NT2/D1 (cell line): ENCODE measurements at regions not wholly inside any gene's neighbourhood (a gene's known extent, or its start where the extent isn't known, plus 50 kb on each side); places are given as distances from the start of the nearest gene placed in this dataset.
A peak's percentile ranks its signal among the peaks of the same experiment; 100 is the strongest.

ENCODE experiments used
- DNase-seq: peaks from one replicate; pipeline ENCODE4 v3.0.0-alpha.2; 2011; ENCODE audit warnings: low read depth, low spot score
- H3K27me3 ChIP-seq: 2 replicates; pipeline ENCODE4 v1.6.0; 2011; ENCODE audit warnings: mild to moderate bottlenecking; ENCODE audit not compliant: insufficient read length, insufficient read depth
- H3K36me3 ChIP-seq: 2 replicates; pipeline ENCODE4 v1.6.1; 2011; ENCODE audit warnings: mild to moderate bottlenecking, low read length, mixed read lengths; ENCODE audit not compliant: insufficient read depth, insufficient read length
- H3K4me1 ChIP-seq: 2 replicates; pipeline ENCODE4 v1.5.1; 2011; ENCODE audit not compliant: insufficient read depth, insufficient read length
- H3K4me3 ChIP-seq: 2 replicates; pipeline ENCODE4 v1.5.1; 2011; ENCODE audit warnings: low read depth; ENCODE audit not compliant: insufficient read length
- H3K9ac ChIP-seq: 2 replicates; pipeline ENCODE4 v1.6.0; 2011; ENCODE audit warnings: low read depth; ENCODE audit not compliant: insufficient read length
- H3K9me3 ChIP-seq: 2 replicates; pipeline ENCODE4 v1.5.1; 2011; ENCODE audit warnings: mild to moderate bottlenecking, low read length; ENCODE audit not compliant: insufficient read depth
- SUZ12 ChIP-seq: IDR thresholded peaks from 2 replicates; pipeline ENCODE4 v1.6.1; 2011; ENCODE audit not compliant: insufficient read length, insufficient read depth; ENCODE audit errors: extremely low read depth
- YY1 ChIP-seq: IDR thresholded peaks from 2 replicates; pipeline ENCODE4 v1.6.1; 2011; ENCODE audit not compliant: insufficient read length, insufficient read depth
- ZNF274 ChIP-seq: IDR thresholded peaks from 2 replicates; pipeline ENCODE4 v1.6.1; 2011; ENCODE audit warnings: mild to moderate bottlenecking, low read depth, low read length

DNA sequence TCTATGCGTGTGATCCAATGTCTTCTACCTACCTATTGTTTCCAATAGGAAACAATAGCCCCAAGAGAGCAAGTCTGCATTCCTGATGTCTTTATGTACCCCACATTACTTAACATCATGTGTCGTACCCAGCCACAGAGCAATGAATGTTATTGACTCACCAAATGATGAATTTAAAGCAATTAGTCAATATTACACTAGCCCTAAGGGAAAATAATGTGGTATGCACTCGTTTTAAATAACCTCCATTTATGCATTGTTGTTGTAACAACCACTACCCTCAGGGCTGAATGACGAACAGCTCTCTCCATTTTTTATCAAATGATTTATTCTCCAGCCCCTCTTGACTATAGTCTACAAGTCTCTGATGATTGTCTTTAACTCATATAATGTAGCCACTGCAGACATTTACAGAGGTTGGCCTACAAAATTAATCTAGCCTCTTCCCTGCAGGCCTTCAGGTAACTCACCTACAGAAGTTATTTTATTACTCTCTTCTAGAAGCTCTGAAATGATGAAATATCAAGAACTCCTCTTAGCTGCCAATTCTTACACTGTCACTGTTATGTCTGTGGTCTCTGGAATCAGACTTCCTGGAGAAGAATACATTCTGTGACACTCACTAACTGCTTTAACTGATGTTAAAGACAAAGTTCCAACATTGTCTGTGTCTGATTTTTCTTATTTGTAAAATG lies 601.7 kb upstream of the GRIA3 start:
- H3K4me1 ChIP-seq = no peaks in the 10 kb centered on the region
- no peaks in the 10 kb centered on the region for H3K36me3 ChIP-seq
- H3K4me3 ChIP-seq = no peak overlapping the region
- no peak overlapping the region for H3K9ac ChIP-seq
- TF ChIP-seq YY1 = no peak
- no peak for TF ChIP-seq ZNF274
- no peak for TF ChIP-seq SUZ12
- no peaks in the 10 kb centered on the region for H3K9me3 ChIP-seq
- DNase-seq = no peak
- H3K27me3 ChIP-seq = no peaks in the 10 kb centered on the region

DNA sequence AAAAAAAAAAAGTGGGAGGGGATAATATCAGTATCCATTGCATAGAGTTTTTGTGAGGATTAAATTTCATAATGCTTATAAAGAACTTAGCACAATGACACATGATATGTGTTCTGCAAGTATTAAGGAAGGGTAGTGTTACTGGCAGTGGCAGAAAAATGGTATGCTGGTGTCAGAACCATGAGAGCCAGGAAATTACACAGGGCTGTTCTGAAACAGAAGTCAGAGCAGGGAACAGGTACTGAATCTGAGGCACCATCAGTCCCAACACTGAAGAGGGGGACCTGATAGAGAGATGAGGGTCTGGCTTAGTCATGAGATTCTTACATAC lies 601.1 kb upstream of the GRIA3 start:
- Histone ChIP-seq H3K9me3 (no peaks in the 10 kb centered on the region), H3K27me3 (no peaks in the 10 kb centered on the region), H3K4me1 (no peaks in the 10 kb centered on the region), H3K4me3 (no peak overlapping the region), H3K36me3 (no peaks in the 10 kb centered on the region), H3K9ac (no peak overlapping the region)
- no peak for DNase-seq
- TF ChIP-seq SUZ12 (no peak), ZNF274 (no peak), YY1 (no peak)

- TF ChIP-seq YY1 (no peak), SUZ12 (no peak), ZNF274 (no peak)
- H3K27me3 ChIP-seq = no peaks in the 10 kb centered on the region
- no peak for DNase-seq
Observed at GRCh38 chrX:122583551-122583950, 600.5 kb upstream of the GRIA3 start.

GRCh38 chrX:122584981-122585380 lies 599.1 kb upstream of the GRIA3 start:
- no peaks in the 10 kb centered on the region for H3K4me1 ChIP-seq
- DNase-seq = no peak
- TF ChIP-seq ZNF274 = no peak
- TF ChIP-seq YY1 = no peak
- no peak for TF ChIP-seq SUZ12

More at GRCh38 chrX:122583551-122583950, 600.5 kb upstream of the GRIA3 start:
- H3K4me3 ChIP-seq = no peak overlapping the region
- H3K4me1 ChIP-seq = no peaks in the 10 kb centered on the region
- no peak overlapping the region for H3K9ac ChIP-seq
- H3K9me3 ChIP-seq = no peaks in the 10 kb centered on the region
- no peaks in the 10 kb centered on the region for H3K36me3 ChIP-seq

GRCh38 chrX:122586831-122587230 lies 597.2 kb upstream of the GRIA3 start:
- no peaks in the 10 kb centered on the region for H3K27me3 ChIP-seq
- no peaks in the 10 kb centered on the region for H3K36me3 ChIP-seq
- H3K4me1 ChIP-seq = no peaks in the 10 kb centered on the region
- no peak overlapping the region for H3K4me3 ChIP-seq
- no peak overlapping the region for H3K9ac ChIP-seq
- no peaks in the 10 kb centered on the region for H3K9me3 ChIP-seq
- no peak for DNase-seq
- TF ChIP-seq ZNF274 (no peak), YY1 (no peak), SUZ12 (no peak)

More at GRCh38 chrX:122584981-122585380, 599.1 kb upstream of the GRIA3 start:
- Histone ChIP-seq H3K36me3 (no peaks in the 10 kb centered on the region), H3K27me3 (no peaks in the 10 kb centered on the region), H3K9me3 (no peaks in the 10 kb centered on the region), H3K9ac (no peak overlapping the region), H3K4me3 (no peak overlapping the region)

DNA sequence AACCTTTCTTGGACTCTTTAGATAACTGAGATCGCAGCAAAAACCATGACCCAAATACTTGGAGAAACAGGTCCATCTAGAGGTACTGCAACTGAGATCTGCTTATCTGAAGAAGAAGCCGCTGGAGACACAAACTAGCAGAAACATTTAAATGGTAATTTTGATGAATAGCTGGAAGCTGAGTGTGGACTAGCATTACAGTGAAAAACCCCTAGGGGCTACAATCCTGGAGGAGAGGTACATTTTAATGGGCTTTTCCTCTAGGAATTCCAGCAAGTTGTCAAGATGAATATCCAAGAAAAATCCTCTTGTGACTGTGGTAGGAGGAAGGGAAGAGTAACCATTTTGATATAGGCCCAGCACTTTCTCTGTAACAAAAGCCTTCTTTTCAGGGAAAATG lies 592.5 kb upstream of the GRIA3 start:
- TF ChIP-seq YY1 (no peak), ZNF274 (no peak), SUZ12 (no peak)
- Histone ChIP-seq H3K9ac (no peak overlapping the region), H3K27me3 (no peaks in the 10 kb centered on the region), H3K9me3 (no peaks in the 10 kb centered on the region), H3K4me3 (no peak overlapping the region), H3K36me3 (no peaks in the 10 kb centered on the region), H3K4me1 (no peaks in the 10 kb centered on the region)
- peak; percentile 30 for DNase-seq

GRCh38 chrX:122596998-122597397 lies 587.1 kb upstream of the GRIA3 start:
- Histone ChIP-seq H3K9ac (no peak overlapping the region), H3K27me3 (no peaks in the 10 kb centered on the region), H3K4me3 (no peak overlapping the region), H3K9me3 (no peaks in the 10 kb centered on the region), H3K36me3 (no peaks in the 10 kb centered on the region), H3K4me1 (no peaks in the 10 kb centered on the region)
- DNase-seq = no peak
- no peak for TF ChIP-seq YY1
- TF ChIP-seq ZNF274 = no peak
- no peak for TF ChIP-seq SUZ12

- Histone ChIP-seq H3K27me3 (no peaks in the 10 kb centered on the region), H3K9ac (no peak overlapping the region)
Observed at GRCh38 chrX:122622795-122623194, 561.3 kb upstream of the GRIA3 start.

More at GRCh38 chrX:122622795-122623194, 561.3 kb upstream of the GRIA3 start:
- no peaks in the 10 kb centered on the region for H3K36me3 ChIP-seq
- no peaks in the 10 kb centered on the region for H3K4me1 ChIP-seq
- no peaks in the 10 kb centered on the region for H3K9me3 ChIP-seq
- no peak overlapping the region for H3K4me3 ChIP-seq
- DNase-seq = no peak
- TF ChIP-seq SUZ12 (no peak), ZNF274 (no peak), YY1 (no peak)
